Neural progenitor cell (in vitro differentiated cells): ENCODE measurements at regions not wholly inside any gene's neighbourhood (a gene's known extent, or its start where the extent isn't known, plus 50 kb on each side); places are given as distances from the start of the nearest gene placed in this dataset.

Experiments
- DNase-seq: peaks from one replicate; pipeline ENCODE4 v3.0.0-alpha.2; 2016; ENCODE audit warnings: low spot score
- H2AFZ ChIP-seq: fragments of 200-600 bp; sonication (generic); replicated peaks from 2 replicates; pipeline ENCODE4 v1.6.1; 2016; ENCODE audit warnings: antibody characterized with exemption
- H3F3A ChIP-seq: fragments of 200-600 bp; sonication (generic); 2 replicates; pipeline ENCODE4 v1.6.1; 2016; ENCODE audit warnings: antibody characterized with exemption, low read depth
- H3K27ac ChIP-seq: fragments of 200-600 bp; sonication (generic); 2 replicates; pipeline ENCODE4 v1.5.1; 2016; ENCODE audit warnings: mild to moderate bottlenecking
- H3K27me3 ChIP-seq: fragments of 200-600 bp; sonication (generic); 2 replicates; pipeline ENCODE4 v1.6.1; 2016; ENCODE audit warnings: mild to moderate bottlenecking, moderate library complexity
- H3K36me3 ChIP-seq: fragments of 200-600 bp; sonication (generic); 2 replicates; pipeline ENCODE4 v1.5.1; 2016
- H3K4me1 ChIP-seq: fragments of 200-600 bp; sonication (generic); 2 replicates; pipeline ENCODE4 v1.6.1; 2016; ENCODE audit warnings: mixed run types
- H3K4me2 ChIP-seq: fragments of 200-600 bp; sonication (generic); 2 replicates; pipeline ENCODE4 v1.6.1; 2016
- H3K4me3 ChIP-seq: fragments of 200-600 bp; sonication (generic); 2 replicates; pipeline ENCODE4 v1.5.1; 2016
- H3K79me2 ChIP-seq: fragments of 200-600 bp; sonication (generic); 2 replicates; pipeline ENCODE4 v1.6.1; 2016; ENCODE audit warnings: low read depth
- H3K9ac ChIP-seq: fragments of 200-600 bp; sonication (generic); 2 replicates; pipeline ENCODE4 v1.6.1; 2016
- H3K9me3 ChIP-seq: fragments of 200-600 bp; sonication (generic); 2 replicates; pipeline ENCODE4 v1.5.1; 2016; ENCODE audit warnings: low read depth
- H4K20me1 ChIP-seq: fragments of 200-600 bp; sonication (generic); 2 replicates; pipeline ENCODE4 v1.6.1; 2016; ENCODE audit warnings: low read depth
- H3K27ac Mint-ChIP-seq: 3 replicates; pipeline ENCODE4 v1.8.0; 2021; ENCODE audit warnings: mixed read lengths
- H3K27me3 Mint-ChIP-seq: 2 replicates; pipeline ENCODE4 v1.8.0; 2022; ENCODE audit warnings: low read depth, mild to moderate bottlenecking, inconsistent platforms, moderate library complexity, mixed read lengths; ENCODE audit not compliant: insufficient read depth
- H3K36me3 Mint-ChIP-seq: 3 replicates; pipeline ENCODE4 v1.8.0; 2021; ENCODE audit warnings: mixed read lengths
- H3K4me1 Mint-ChIP-seq: 3 replicates; pipeline ENCODE4 v1.8.0; 2021; ENCODE audit warnings: mixed read lengths
- H3K4me3 Mint-ChIP-seq: 3 replicates; pipeline ENCODE4 v1.8.0; 2021; ENCODE audit warnings: mild to moderate bottlenecking, moderate library complexity, mixed read lengths
- H3K9me3 Mint-ChIP-seq: 3 replicates; pipeline ENCODE4 v1.8.0; 2020; ENCODE audit warnings: mixed read lengths
- EZH2 ChIP-seq: fragments of 200-600 bp; sonication (generic); IDR thresholded peaks from 2 replicates; pipeline ENCODE4 v1.6.1; 2017; ENCODE audit warnings: antibody characterized with exemption, mild to moderate bottlenecking, moderate library complexity
- EZH2phosphoT487 ChIP-seq: fragments of 200-600 bp; sonication (generic); IDR thresholded peaks from 2 replicates; pipeline ENCODE4 v1.6.1; 2017; ENCODE audit warnings: antibody characterized with exemption
- TF ChIP-seq, protein P1 (sequence below): fragments of 200-600 bp; sonication (generic); IDR thresholded peaks from 2 replicates; pipeline ENCODE4 v1.5.1; 2017; ENCODE audit warnings: antibody characterized with exemption, mild to moderate bottlenecking

DNA sequence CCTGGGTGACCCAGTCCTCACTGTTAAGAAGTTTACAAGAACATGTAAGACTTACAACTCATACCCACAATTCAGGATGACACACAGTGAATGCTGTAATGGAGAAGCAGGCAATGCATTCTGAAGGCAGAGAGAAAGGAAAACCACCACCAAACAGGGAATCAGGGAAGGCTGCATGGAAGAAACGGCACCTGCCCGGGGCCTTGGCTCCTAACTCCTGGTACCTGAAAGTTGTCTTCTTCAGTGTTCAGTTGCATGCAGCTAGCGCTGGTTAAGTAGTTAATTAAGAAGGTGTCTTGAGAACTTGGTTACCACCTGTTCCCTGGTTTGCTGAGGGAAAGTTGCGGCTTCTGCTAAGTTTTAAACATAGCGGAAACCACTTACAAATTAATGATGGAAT lies 57.2 kb downstream of the GPR6 start:
- Histone ChIP-seq H2AFZ (no peak overlapping the region), H3F3A (no peaks in the 10 kb centered on the region), H3K9ac (no peak overlapping the region), H3K79me2 (no peaks in the 10 kb centered on the region), H4K20me1 (no peaks in the 10 kb centered on the region), H3K27me3 (no peaks in the 10 kb centered on the region), H3K9me3 (no peaks in the 10 kb centered on the region), H3K27ac (no peak overlapping the region), H3K4me1 (no peaks in the 10 kb centered on the region), H3K4me3 (no peak overlapping the region), H3K36me3 (no peaks in the 10 kb centered on the region), H3K4me2 (no peak overlapping the region)
- H3K9me3 Mint-ChIP-seq, result no peaks in the 10 kb centered on the region
- peaks cover 9% of the 10 kb centered on the region for H3K27me3 Mint-ChIP-seq
- no peaks in the 10 kb centered on the region for H3K36me3 Mint-ChIP-seq
- TF ChIP-seq, protein P1, sequence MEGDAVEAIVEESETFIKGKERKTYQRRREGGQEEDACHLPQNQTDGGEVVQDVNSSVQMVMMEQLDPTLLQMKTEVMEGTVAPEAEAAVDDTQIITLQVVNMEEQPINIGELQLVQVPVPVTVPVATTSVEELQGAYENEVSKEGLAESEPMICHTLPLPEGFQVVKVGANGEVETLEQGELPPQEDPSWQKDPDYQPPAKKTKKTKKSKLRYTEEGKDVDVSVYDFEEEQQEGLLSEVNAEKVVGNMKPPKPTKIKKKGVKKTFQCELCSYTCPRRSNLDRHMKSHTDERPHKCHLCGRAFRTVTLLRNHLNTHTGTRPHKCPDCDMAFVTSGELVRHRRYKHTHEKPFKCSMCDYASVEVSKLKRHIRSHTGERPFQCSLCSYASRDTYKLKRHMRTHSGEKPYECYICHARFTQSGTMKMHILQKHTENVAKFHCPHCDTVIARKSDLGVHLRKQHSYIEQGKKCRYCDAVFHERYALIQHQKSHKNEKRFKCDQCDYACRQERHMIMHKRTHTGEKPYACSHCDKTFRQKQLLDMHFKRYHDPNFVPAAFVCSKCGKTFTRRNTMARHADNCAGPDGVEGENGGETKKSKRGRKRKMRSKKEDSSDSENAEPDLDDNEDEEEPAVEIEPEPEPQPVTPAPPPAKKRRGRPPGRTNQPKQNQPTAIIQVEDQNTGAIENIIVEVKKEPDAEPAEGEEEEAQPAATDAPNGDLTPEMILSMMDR, result no peak
- TF ChIP-seq EZH2 (no peak), EZH2phosphoT487 (no peak)
- H3K4me3 Mint-ChIP-seq, result no peak overlapping the region
- H3K27ac Mint-ChIP-seq, result no peak overlapping the region
- H3K4me1 Mint-ChIP-seq, result peaks cover 24% of the 10 kb centered on the region
- no peak for DNase-seq

DNA sequence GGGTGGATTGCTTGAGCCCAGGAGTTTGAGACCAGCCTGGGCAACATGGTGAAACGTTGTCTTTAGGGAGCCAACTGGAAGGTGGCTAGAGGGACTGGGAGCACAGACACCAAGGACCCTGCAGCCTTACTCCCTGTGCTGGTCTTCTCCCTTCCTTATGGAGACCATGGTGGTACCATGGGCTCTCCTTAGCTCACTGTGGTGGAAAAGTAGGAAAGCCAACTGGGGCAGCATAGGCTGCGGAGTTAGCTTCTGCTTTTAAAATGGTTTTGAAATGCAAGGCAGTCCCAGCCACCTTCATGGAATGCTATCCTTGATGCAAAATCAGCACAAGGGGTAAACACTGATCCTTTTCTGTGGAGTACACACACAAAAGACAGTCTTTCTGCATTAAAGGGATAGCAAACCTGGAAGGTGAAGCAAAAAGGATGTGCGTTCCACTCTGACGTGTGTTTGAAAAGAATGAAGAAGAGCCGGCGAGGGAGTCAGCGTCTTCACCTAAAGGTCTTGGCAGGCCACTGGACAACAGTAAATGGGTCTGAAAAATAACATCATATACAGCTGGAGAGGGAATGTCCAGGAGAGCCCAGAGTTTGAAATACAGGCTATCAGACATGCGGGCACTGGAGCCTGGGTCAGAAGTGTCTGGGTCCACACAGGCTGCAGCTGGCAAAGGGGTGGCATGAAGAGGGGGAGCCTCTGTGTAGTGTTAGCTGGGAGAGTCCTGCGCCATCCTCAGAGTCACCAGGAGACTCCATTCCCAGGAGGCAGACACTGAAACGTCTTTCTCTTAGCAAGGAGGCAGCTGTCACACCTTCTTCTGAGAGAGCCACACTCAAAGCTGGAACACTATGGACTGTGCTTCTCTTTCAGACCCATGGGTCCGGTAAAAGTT lies 58.5 kb downstream of the GPR6 start:
- H3K27me3 Mint-ChIP-seq, result peaks cover 5% of the 10 kb centered on the region
- Histone ChIP-seq H3K27me3 (no peaks in the 10 kb centered on the region), H3K4me3 (no peak overlapping the region), H3K36me3 (no peaks in the 10 kb centered on the region), H3K4me2 (no peak overlapping the region), H3K9me3 (no peaks in the 10 kb centered on the region), H3F3A (no peaks in the 10 kb centered on the region), H3K4me1 (no peaks in the 10 kb centered on the region), H4K20me1 (no peaks in the 10 kb centered on the region), H3K27ac (no peak overlapping the region), H2AFZ (no peak overlapping the region), H3K9ac (no peak overlapping the region), H3K79me2 (no peaks in the 10 kb centered on the region)
- H3K4me3 Mint-ChIP-seq, result no peak overlapping the region
- DNase-seq, result no peak
- TF ChIP-seq EZH2 (no peak), EZH2phosphoT487 (no peak)
- TF ChIP-seq, protein P1, result no peak
- H3K9me3 Mint-ChIP-seq, result no peaks in the 10 kb centered on the region
- no peaks in the 10 kb centered on the region for H3K36me3 Mint-ChIP-seq
- H3K4me1 Mint-ChIP-seq, result peaks cover 24% of the 10 kb centered on the region
- H3K27ac Mint-ChIP-seq, result no peak overlapping the region

DNA sequence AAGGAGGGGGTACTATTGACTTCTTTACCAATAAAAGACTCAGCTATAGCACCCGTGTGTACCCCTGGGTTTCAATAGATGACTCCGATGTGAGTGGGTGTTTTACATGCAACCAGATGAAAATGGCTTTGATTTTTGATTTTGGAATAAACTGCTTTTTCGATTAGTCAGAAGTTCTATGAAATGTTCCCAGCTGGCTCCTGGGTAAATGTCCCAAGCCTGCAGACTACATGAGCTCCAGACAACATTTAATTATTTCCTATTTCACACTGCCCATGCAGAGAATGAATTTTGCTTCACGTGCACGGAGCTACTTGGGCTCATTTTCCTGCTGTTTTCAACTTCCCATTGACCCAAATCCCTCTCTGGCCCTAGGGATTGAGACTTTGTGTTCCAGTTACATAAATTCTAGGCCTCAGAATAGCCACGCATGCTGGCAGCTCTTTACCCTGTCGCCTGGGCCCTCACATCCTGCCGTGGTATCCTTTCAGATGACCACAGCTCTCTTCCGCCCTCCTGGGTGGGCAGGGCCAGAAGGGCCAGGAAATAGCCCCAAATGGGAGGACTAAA lies 59.7 kb downstream of the GPR6 start:
- TF ChIP-seq, protein P1, result no peak
- TF ChIP-seq EZH2 (no peak), EZH2phosphoT487 (no peak)
- Histone ChIP-seq H3F3A (no peaks in the 10 kb centered on the region), H3K4me3 (no peak overlapping the region), H3K4me1 (no peaks in the 10 kb centered on the region), H3K4me2 (no peak overlapping the region), H3K27ac (no peak overlapping the region), H4K20me1 (no peaks in the 10 kb centered on the region), H2AFZ (no peak overlapping the region), H3K36me3 (no peaks in the 10 kb centered on the region), H3K27me3 (no peaks in the 10 kb centered on the region), H3K79me2 (no peaks in the 10 kb centered on the region), H3K9me3 (no peaks in the 10 kb centered on the region), H3K9ac (no peak overlapping the region)
- Mint-ChIP-seq H3K27ac (peak overlapping the region; percentile 79), H3K4me3 (no peak overlapping the region), H3K27me3 (peaks cover 6% of the 10 kb centered on the region), H3K36me3 (no peaks in the 10 kb centered on the region), H3K4me1 (peaks cover 24% of the 10 kb centered on the region), H3K9me3 (no peaks in the 10 kb centered on the region)
- no peak for DNase-seq
